H1 (cell line): ENCODE measurements at regions not wholly inside any gene's neighbourhood (a gene's known extent, or its start where the extent isn't known, plus 50 kb on each side); places are given as distances from the start of the nearest gene placed in this dataset.

Source experiments
- CTCF ChIA-PET: fragments of 300-600 bp; sonication (Branson Sonifier 250); formaldehyde crosslinking; loops from one replicate; lab custom pipeline; 2021; ENCODE audit not compliant: partially characterized antibody; lab: Charles Lee
- POLR2A ChIA-PET: fragments of 300-600 bp; sonication (Branson Sonifier 250); formaldehyde crosslinking; loops from one replicate; lab custom pipeline; 2021; ENCODE audit warnings: inconsistent platforms; ENCODE audit not compliant: partially characterized antibody; lab: Charles Lee
- DNase-seq, 2 experiments: peaks; one replicate each; pipeline versions ENCODE4 v3.0.0 to v3.0.0-alpha.2; 2010 to 2022; ENCODE audit warnings: low spot score in 2 of 2, low read depth in 1 of 2, mixed read lengths in 1 of 2
- FAIRE-seq: peaks from 2 replicates; lab custom pipeline; 2011; peaks lifted over from hg19 to GRCh38; lab: Jason Lieb, UNC
- H2AFZ ChIP-seq: 2 replicates; pipeline ENCODE4 v1.8.1; 2012; ENCODE audit warnings: low read length, inconsistent platforms
- H2AK5ac ChIP-seq: 2 replicates; pipeline ENCODE4 v1.6.1; 2013; ENCODE audit warnings: low read depth, low read length
- H2BK120ac ChIP-seq: replicated peaks from 2 replicates; pipeline ENCODE3; 2013; ENCODE audit warnings: low read depth, low read length, inconsistent platforms
- H2BK12ac ChIP-seq: 2 replicates; pipeline ENCODE4 v1.6.1; 2013; ENCODE audit warnings: low read depth, low read length
- H2BK15ac ChIP-seq: 2 replicates; pipeline ENCODE4 v1.6.1; 2013; ENCODE audit warnings: low read length
- H2BK20ac ChIP-seq: 2 replicates; pipeline ENCODE4 v1.6.1; 2013; ENCODE audit warnings: low read length
- H2BK5ac ChIP-seq: 2 replicates; pipeline ENCODE4 v1.6.1; 2013; ENCODE audit warnings: low read depth, low read length
- H3K14ac ChIP-seq: 2 replicates; pipeline ENCODE4 v1.6.1; 2013; ENCODE audit warnings: inconsistent platforms; ENCODE audit not compliant: insufficient read length
- H3K18ac ChIP-seq: 2 replicates; pipeline ENCODE4 v1.6.1; 2013; ENCODE audit warnings: low read length; ENCODE audit errors: extremely low read depth
- H3K23ac ChIP-seq: 2 replicates; pipeline ENCODE4 v1.6.1; 2013; ENCODE audit warnings: inconsistent platforms; ENCODE audit not compliant: insufficient read length
- H3K23me2 ChIP-seq: 2 replicates; pipeline ENCODE4 v1.6.1; 2013; ENCODE audit warnings: low read depth, low read length
- H3K27ac ChIP-seq: 2 replicates; pipeline ENCODE4 v1.6.1; 2011; ENCODE audit warnings: low read depth, low read length, inconsistent platforms
- H3K27me3 ChIP-seq, 4 experiments: replicated peaks in 1 of 4; 1 replicate in 1 of 4; 2 replicates in 3 of 4; pipeline versions ENCODE4 v1.6.1 to v1.8.1; 2011 to 2013; ENCODE audit warnings: low read length in 3 of 4, mild to moderate bottlenecking in 3 of 4, inconsistent platforms in 2 of 4, mixed read lengths in 2 of 4, moderate library complexity in 1 of 4; ENCODE audit not compliant: control insufficient read depth in 3 of 4, insufficient read depth in 3 of 4; ENCODE audit errors: extremely low read depth in 1 of 4
- H3K36me3 ChIP-seq, 4 experiments: 2 replicates each; pipeline versions ENCODE4 v1.6.1 to v1.8.1; 2011 to 2013; ENCODE audit warnings: mild to moderate bottlenecking in 4 of 4, low read length in 3 of 4, moderate library complexity in 2 of 4, control low read depth in 1 of 4, inconsistent platforms in 1 of 4; ENCODE audit not compliant: insufficient read depth in 4 of 4, control insufficient read depth in 2 of 4
- H3K4ac ChIP-seq: replicated peaks from 2 replicates; pipeline ENCODE3; 2013; ENCODE audit warnings: low read length, low read depth, mixed read lengths, inconsistent platforms; ENCODE audit not compliant: insufficient read length
- H3K4me1 ChIP-seq, 4 experiments: replicated peaks in 1 of 4; 1 replicate in 1 of 4; 2 replicates in 3 of 4; pipeline versions ENCODE4 v1.6.1 to v1.8.1; 2011 to 2013; ENCODE audit warnings: low read length in 3 of 4, inconsistent platforms in 2 of 4, mixed read lengths in 1 of 4; ENCODE audit not compliant: insufficient read depth in 4 of 4, control insufficient read depth in 3 of 4
- H3K4me2 ChIP-seq, 2 experiments: 2 replicates each; pipeline versions ENCODE4 v1.6.1 to v1.8.1; 2011 to 2013; ENCODE audit warnings: low read depth in 2 of 2, low read length in 2 of 2, control low read depth in 1 of 2, inconsistent platforms in 1 of 2, mild to moderate bottlenecking in 1 of 2; ENCODE audit not compliant: insufficient read depth in 1 of 2
- H3K4me3 ChIP-seq, 4 experiments: fragments of 200-600, 300-600 bp in 1 of 4; sonication (generic), shearing (Covaris generic), sonication (Bioruptor Twin) in 1 of 4; 2 replicates each; pipeline versions ENCODE4 v1.5.1 to v1.8.1; 2011 to 2016; ENCODE audit warnings: low read length in 4 of 4, low read depth in 3 of 4, control low read depth in 2 of 4, inconsistent platforms in 2 of 4, mild to moderate bottlenecking in 2 of 4, mixed read lengths in 1 of 4, moderate library complexity in 1 of 4; ENCODE audit not compliant: insufficient read depth in 2 of 4; ENCODE audit errors: extremely low read depth in 1 of 4
- H3K56ac ChIP-seq: replicated peaks from 2 replicates; pipeline ENCODE3; 2013; ENCODE audit warnings: low read depth, mild to moderate bottlenecking, mixed read lengths, low read length, inconsistent platforms; ENCODE audit not compliant: insufficient read length
- H3K79me1 ChIP-seq: 2 replicates; pipeline ENCODE4 v1.6.1; 2013; ENCODE audit warnings: low read depth, low read length, control low read depth
- H3K79me2 ChIP-seq, 2 experiments: 2 replicates each; pipeline versions ENCODE4 v1.6.1 to v1.8.1; 2012 to 2013; ENCODE audit warnings: low read length in 2 of 2, mild to moderate bottlenecking in 2 of 2, inconsistent platforms in 1 of 2; ENCODE audit not compliant: insufficient read depth in 2 of 2, control insufficient read depth in 1 of 2
- H3K9ac ChIP-seq, 4 experiments: replicated peaks in 1 of 4; 1 replicate in 1 of 4; 2 replicates in 3 of 4; pipeline versions ENCODE4 v1.6.1 to v1.8.1; 2011 to 2013; ENCODE audit warnings: low read depth in 3 of 4, low read length in 3 of 4, control low read depth in 2 of 4, mild to moderate bottlenecking in 2 of 4, moderate library complexity in 2 of 4, inconsistent platforms in 1 of 4; ENCODE audit errors: extremely low read depth in 1 of 4
- H3K9me3 ChIP-seq, 2 experiments: 2 replicates each; pipeline versions ENCODE4 v1.6.1 to v1.8.1; 2012 to 2013; ENCODE audit warnings: mild to moderate bottlenecking in 2 of 2, moderate library complexity in 2 of 2, control low read depth in 1 of 2, inconsistent platforms in 1 of 2, low read depth in 1 of 2, low read length in 1 of 2, mixed read lengths in 1 of 2; ENCODE audit not compliant: insufficient read depth in 2 of 2
- H4K20me1 ChIP-seq, 2 experiments: replicated peaks in 1 of 2; 2 replicates each; pipeline versions ENCODE3 to v1.8.1; 2011 to 2013; ENCODE audit warnings: inconsistent platforms in 2 of 2, low read length in 2 of 2, mild to moderate bottlenecking in 1 of 2; ENCODE audit not compliant: insufficient read depth in 2 of 2, control insufficient read depth in 1 of 2
- H4K5ac ChIP-seq: 2 replicates; pipeline ENCODE4 v1.6.1; 2013; ENCODE audit warnings: low read length, low read depth, mixed read lengths, inconsistent platforms; ENCODE audit not compliant: insufficient read length
- H4K8ac ChIP-seq: 2 replicates; pipeline ENCODE4 v1.8.0; 2013; ENCODE audit warnings: mild to moderate bottlenecking, moderate library complexity, low read length, inconsistent platforms; ENCODE audit not compliant: insufficient read depth; ENCODE audit errors: extremely low read depth
- H4K91ac ChIP-seq: replicated peaks from 2 replicates; pipeline ENCODE3; 2013; ENCODE audit warnings: low read length, mixed read lengths, inconsistent platforms; ENCODE audit not compliant: insufficient read length
- BACH1 ChIP-seq: IDR thresholded peaks from 2 replicates; pipeline ENCODE4 v1.6.1; 2012; ENCODE audit warnings: low read length, improper control_type of control experiment
- CBX8 ChIP-seq: fragments of 300-800, 300-1000 bp; sonication (generic); IDR thresholded peaks from 2 replicates; pipeline ENCODE4 v1.7.1; 2016; ENCODE audit warnings: low read depth, low read length, borderline replicate concordance
- CHD2 ChIP-seq: IDR thresholded peaks from 2 replicates; pipeline ENCODE4 v1.6.1; 2012; ENCODE audit warnings: low read length, improper control_type of control experiment
- CTBP2 ChIP-seq: IDR thresholded peaks from 2 replicates; pipeline ENCODE4 v1.7.0; 2011; ENCODE audit warnings: borderline replicate concordance, mild to moderate bottlenecking, moderate library complexity, mixed read lengths, low read length; ENCODE audit not compliant: insufficient read depth, insufficient read length
- WGBS, 2 experiments: shearing (Covaris generic) in 1 of 2; methylation state at CpG; one replicate each; pipeline versions ENCODE4 v1.1.6 to v1.1.7; 2013 to 2015; ENCODE audit warnings: low lambda C conversion rate in 2 of 2, mixed read lengths in 2 of 2, inconsistent platforms in 1 of 2, low coverage in 1 of 2, missing lambda C conversion rate in 1 of 2; ENCODE audit not compliant: insufficient replicate concordance in 2 of 2, insufficient coverage in 1 of 2, insufficient read length in 1 of 2; ENCODE audit errors: extremely low coverage in 1 of 2, missing lambda C conversion rate in 1 of 2; 5-methylcytosine and 5-hydroxymethylcytosine counted together

- Histone ChIP-seq H2BK5ac (no peak overlapping the region), H3K4me3 (no peak overlapping the region), H3K23me2 (no peaks in the 10 kb centered on the region), H3K36me3 (no peaks in the 10 kb centered on the region), H3K9me3 (no peaks in the 10 kb centered on the region), H3K4me2 (no peak overlapping the region), H4K20me1 (no peaks in the 10 kb centered on the region), H3K56ac (no peak overlapping the region), H3K18ac (no peak overlapping the region), H2BK20ac (no peak overlapping the region), H2AFZ (no peak overlapping the region), H3K14ac (no peak overlapping the region), H3K27ac (no peak overlapping the region), H3K79me2 (no peaks in the 10 kb centered on the region), H3K9ac (no peak overlapping the region), H4K8ac (no peak overlapping the region), H2BK12ac (no peak overlapping the region), H2BK15ac (no peak overlapping the region), H4K91ac (no peak overlapping the region), H4K5ac (no peak overlapping the region), H3K4ac (no peak overlapping the region), H3K4me1 (no peaks in the 10 kb centered on the region), H3K23ac (no peak overlapping the region), H2AK5ac (no peak overlapping the region), H3K27me3 (no peaks in the 10 kb centered on the region), H2BK120ac (no peak overlapping the region), H3K79me1 (no peaks in the 10 kb centered on the region)
- ChIA-PET CTCF (interaction anchor here (0.6 kb wide), 2 partner anchors 21 to 1851 kb away, joined by 3 read pairs; no protein-coding TSS in a partner anchor), POLR2A (no interaction called here)
- DNase-seq, result no peak
- no peak for FAIRE-seq
- 95% methylated on average over 4 of the region's 4 CpGs; no CpG with 5 or more reads in 1 of the 2 experiments for WGBS, 2 experiments
- TF ChIP-seq CBX8 (no peak), CTBP2 (no peak), BACH1 (no peak), CHD2 (no peak)
Observed at GRCh38 chr3:148389916-148390315, 307.8 kb upstream of the AGTR1 start.
